GM21786 (cell line): ENCODE measurements at regions not wholly inside any gene's neighbourhood (a gene's known extent, or its start where the extent isn't known, plus 50 kb on each side); places are given as distances from the start of the nearest gene placed in this dataset.

Source experiments
- ATAC-seq: cut with Tn5 transposase; IDR thresholded peaks from one replicate; pipeline ENCODE4 v1.9.1; 2021; ENCODE audit not compliant: unreplicated experiment

DNA sequence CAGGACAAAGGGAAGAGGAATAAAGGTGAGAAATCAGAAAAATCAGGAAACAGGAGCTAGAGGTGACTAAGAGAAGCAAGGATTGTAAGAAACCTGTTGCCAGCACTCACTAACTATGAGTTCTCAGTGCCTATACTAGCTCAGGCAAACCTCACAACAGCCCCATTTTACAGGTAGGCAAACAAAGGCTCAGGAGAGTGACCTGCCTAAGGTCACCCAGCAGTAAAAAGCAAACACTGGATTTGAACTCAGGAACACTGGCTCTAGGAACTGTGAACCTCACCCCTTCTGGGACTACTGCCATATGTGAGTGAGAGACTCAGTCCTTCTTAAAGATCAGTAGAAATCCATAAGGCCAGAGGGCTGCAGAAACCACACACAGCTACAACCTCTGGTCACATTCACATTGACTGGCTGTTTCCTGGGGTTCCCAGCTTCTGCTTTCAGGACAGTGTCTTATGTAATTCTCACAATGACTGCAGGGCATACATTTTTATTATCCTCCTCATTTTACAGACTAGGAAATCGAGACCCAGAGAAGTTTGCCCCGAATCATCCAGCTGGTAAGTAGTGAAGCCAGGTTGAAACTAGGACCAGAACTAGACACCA is 80.7 kb upstream of the MAFB start:
- no peak for ATAC-seq

GRCh38 chr20:40770564-40771307 is 81.7 kb upstream of the MAFB start:
- no peak for ATAC-seq

- no peak for ATAC-seq
These were observed 82.2 kb upstream of the MAFB start for GRCh38 chr20:40771308-40771610.

DNA sequence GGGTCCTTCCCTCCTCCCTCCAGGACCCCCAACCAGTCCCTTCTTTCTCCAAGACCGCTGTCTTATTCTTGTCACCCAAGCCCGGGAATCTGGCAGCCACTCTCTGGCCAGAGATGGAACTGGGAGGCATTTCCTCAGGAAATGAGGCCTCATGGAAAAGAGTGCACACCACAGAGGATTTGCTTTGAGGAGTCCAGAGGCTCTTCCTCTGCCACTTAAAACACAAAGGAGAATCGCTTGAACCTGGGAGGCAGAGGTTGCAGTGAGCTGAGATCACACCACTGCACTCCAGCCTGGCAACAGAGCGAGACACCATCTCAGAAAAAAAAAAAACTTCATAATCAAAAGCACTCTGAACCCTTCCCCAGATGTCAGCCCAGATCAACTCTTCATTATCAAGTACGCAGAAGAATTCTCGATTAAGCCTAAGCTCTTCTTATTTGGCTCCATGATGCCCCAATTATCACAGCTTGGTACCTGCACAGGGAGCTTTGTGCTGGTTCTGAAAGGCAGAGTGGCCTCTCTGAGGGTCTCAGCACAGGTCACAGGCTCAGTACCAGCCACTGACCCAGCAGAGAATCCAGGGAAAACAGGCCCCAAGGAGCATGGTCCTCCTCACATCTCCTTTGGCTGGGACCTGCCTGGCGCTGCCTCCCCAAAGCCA is 82.9 kb upstream of the MAFB start:
- ATAC-seq, result no peak

GRCh38 chr20:40773376-40773775 is 84.3 kb upstream of the MAFB start:
- ATAC-seq, result no peak

DNA sequence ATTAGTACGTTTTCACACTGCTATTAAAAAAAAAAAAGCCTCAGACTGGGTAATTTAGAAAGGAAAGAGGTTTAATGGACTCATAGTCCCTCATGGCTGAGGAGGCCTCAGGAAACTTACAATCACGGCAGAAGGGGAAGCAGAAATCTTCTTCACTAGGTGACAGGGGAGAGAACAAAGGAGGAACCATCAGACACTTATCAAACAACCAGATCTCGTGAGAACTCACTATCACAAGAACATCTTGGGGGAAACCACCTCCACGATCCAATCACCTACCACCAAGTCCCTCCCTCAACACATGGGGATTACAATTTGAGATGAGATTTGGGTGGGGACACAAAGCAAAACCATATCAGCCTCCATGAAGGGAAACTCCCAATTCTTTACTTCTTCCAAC is 85.2 kb upstream of the MAFB start:
- ATAC-seq, result no peak

- no peak for ATAC-seq
These were observed 86.6 kb upstream of the MAFB start for GRCh38 chr20:40775561-40776146.

DNA sequence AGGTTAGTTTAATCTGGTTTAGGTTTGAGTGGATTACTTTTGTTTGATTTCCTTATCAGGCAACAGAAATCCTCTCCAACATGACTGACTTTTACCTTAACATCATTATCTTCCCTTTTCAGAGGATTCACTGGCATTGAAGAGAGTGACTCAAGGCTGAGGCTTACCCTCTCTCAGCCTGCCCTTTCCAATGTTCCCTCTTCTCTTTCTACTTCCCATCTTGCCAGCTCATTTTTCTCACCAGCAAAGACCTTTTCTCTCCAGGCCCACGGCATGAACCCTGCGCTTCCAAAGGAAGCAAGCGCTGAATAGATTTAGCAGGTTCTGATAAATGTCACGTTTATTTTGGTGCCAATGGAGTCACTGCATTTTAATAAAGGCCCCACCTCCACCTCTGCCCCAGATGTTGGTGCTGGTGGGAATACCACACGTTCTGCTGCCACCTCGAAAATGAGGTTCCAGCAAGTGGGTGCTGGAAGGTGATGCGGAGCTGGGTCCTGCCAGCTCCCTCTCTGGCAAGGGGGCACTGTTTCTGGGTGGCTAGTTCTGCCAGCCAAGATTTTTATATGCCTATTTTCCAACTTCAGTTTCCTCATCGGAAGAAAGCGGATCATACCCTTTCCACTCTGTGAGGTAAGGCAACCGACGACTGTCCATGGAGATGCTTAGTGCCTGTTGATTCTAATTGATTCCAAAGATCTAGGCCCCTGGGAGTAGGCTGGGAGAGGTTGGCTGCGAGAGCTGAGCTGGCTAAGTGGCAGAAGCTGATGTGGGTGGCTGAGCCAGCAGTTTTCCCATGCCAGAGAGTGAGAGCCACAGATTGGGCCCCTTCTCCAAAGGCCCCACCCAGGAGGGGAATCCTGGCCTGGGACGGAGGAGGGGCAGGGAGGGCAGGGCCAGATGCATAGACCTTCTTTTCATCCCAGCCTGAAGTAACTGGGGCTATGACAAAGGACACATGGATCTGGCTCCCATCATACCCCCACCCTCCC is 87.7 kb upstream of the MAFB start:
- ATAC-seq, result no peak

DNA sequence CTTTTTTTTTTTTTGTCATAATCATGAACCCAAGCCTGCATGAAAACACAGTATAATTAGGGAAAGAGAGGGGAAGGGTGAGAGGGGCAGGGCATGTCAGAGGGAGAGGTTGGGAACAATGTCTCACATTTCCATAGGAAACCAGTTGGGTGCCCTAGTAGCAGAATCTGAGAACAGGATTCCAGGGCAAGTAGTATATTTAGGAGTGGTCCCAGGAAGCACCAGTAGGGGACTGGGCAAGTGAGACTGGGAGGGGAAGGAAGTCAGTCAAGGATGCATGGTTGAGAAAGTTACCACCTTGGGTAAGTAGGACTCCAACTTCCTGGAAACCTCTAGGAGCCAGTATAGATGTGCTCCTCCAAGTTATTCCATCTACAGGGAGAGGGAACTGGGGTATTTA is 88.6 kb upstream of the MAFB start:
- ATAC-seq, result no peak

GRCh38 chr20:40778894-40779496 is 90.0 kb upstream of the MAFB start:
- ATAC-seq, result no peak

- ATAC-seq, result no peak
These were observed 92.4 kb upstream of the MAFB start for GRCh38 chr20:40781327-40782042.

- ATAC-seq, result no peak
These were observed 93.0 kb upstream of the MAFB start for GRCh38 chr20:40782043-40782368.

GRCh38 chr20:40785346-40785745 is 96.3 kb upstream of the MAFB start:
- no peak for ATAC-seq

GRCh38 chr20:40786336-40786735 is 97.3 kb upstream of the MAFB start:
- no peak for ATAC-seq

GRCh38 chr20:40787941-40788340 is 98.9 kb upstream of the MAFB start:
- ATAC-seq, result no peak

GRCh38 chr20:40797425-40797824 is 108.4 kb upstream of the MAFB start:
- no peak for ATAC-seq

GRCh38 chr20:40798066-40798465 is 109.0 kb upstream of the MAFB start:
- no peak for ATAC-seq

DNA sequence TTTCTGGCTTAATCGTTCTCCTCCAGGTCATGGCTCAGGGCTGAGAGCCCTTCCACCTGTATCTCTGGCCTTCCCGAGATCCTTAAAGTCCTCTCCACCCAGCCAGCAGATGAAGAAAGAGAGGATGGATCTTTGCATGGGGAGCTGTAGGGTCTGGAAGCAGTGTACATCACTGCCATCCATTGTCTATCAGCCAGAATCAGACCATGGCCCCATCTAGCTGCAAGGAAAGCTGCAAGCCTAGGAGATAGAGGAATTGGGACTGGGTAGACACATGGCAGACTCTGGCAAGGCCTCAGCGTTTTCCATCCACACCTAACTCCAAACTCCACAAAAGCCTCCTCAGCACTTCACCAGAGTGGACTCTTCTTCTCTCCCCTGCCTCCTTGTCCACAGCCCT is 113.8 kb upstream of the MAFB start:
- ATAC-seq, result no peak

GRCh38 chr20:40803381-40803780 is 114.3 kb upstream of the MAFB start:
- ATAC-seq, result no peak

- no peak for ATAC-seq
These were observed 116.6 kb upstream of the MAFB start for GRCh38 chr20:40805592-40805991.
